ENCODE measurements at regions not wholly inside any gene's neighbourhood (a gene's known extent, or its start where the extent isn't known, plus 50 kb on each side); places are given as distances from the start of the nearest gene placed in this dataset.

- no peak for DNase-seq (ENCODE audit: extremely low read depth, low read depth)
- H3K4me3 ChIP-seq (replicated peaks; ENCODE audit: low read depth, low read length): no peak overlapping the region
- no peak for TF ChIP-seq CTCF (IDR thresholded peaks at IDR 0.05; ENCODE audit: low read depth, low read length, missing control alignments)
Measured at GRCh38 chr12:113587720-113588119, 116.0 kb upstream of the LHX5 start.

- TF ChIP-seq CTCF (IDR thresholded peaks at IDR 0.05; ENCODE audit: low read depth, low read length, missing control alignments): no peak
- DNase-seq (ENCODE audit: extremely low read depth, low read depth): no peak
- H3K4me3 ChIP-seq (replicated peaks; ENCODE audit: low read depth, low read length): no peak overlapping the region
Measured at GRCh38 chr12:113586461-113586860, 114.8 kb upstream of the LHX5 start.

GRCh38 chr12:113582521-113583218 lies 111.0 kb upstream of the LHX5 start:
- DNase-seq (ENCODE audit: extremely low read depth, low read depth): no peak
- H3K4me3 ChIP-seq (replicated peaks; ENCODE audit: low read depth, low read length): no peak overlapping the region
- no peak for TF ChIP-seq CTCF (IDR thresholded peaks at IDR 0.05; ENCODE audit: low read depth, low read length, missing control alignments)

- no peak for DNase-seq (ENCODE audit: extremely low read depth, low read depth)
- TF ChIP-seq CTCF (IDR thresholded peaks at IDR 0.05; ENCODE audit: low read depth, low read length, missing control alignments): no peak
Measured at GRCh38 chr12:113581342-113581741, 109.7 kb upstream of the LHX5 start.

GRCh38 chr12:113580437-113580836 lies 108.8 kb upstream of the LHX5 start:
- no peak for DNase-seq (ENCODE audit: extremely low read depth, low read depth)
- no peak for TF ChIP-seq CTCF (IDR thresholded peaks at IDR 0.05; ENCODE audit: low read depth, low read length, missing control alignments)
- H3K4me3 ChIP-seq (replicated peaks; ENCODE audit: low read depth, low read length): no peak overlapping the region

More at GRCh38 chr12:113581342-113581741, 109.7 kb upstream of the LHX5 start:
- no peak overlapping the region for H3K4me3 ChIP-seq (replicated peaks; ENCODE audit: low read depth, low read length)

GRCh38 chr12:113577464-113578129 lies 105.9 kb upstream of the LHX5 start:
- no peak for DNase-seq (ENCODE audit: extremely low read depth, low read depth)
- no peak overlapping the region for H3K4me3 ChIP-seq (replicated peaks; ENCODE audit: low read depth, low read length)
- TF ChIP-seq CTCF (IDR thresholded peaks at IDR 0.05; ENCODE audit: low read depth, low read length, missing control alignments): no peak
